ENCODE measurements at regions not wholly inside any gene's neighbourhood (a gene's known extent, or its start where the extent isn't known, plus 50 kb on each side); places are given as distances from the start of the nearest gene placed in this dataset.

DNA sequence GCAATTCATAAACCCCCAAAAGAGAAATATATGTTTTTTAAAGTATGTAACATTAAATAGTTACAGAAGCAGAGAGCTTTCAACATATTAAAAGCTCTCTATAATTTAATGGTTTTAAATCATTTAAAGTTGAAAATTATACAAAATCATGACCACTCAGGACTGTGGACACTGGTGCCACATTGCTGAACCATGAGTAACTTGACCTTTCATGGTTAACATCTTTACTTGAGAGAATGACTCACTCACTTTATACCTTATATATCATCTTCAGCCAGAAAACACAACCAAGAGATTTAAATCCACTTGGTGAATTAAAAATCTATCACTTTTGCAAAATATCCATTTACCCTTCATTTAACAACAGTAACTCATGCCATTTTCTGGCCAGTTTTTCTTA is 584.3 kb upstream of the SMIM31 start:
- H3K27me3 Mint-ChIP-seq (ENCODE audit: low read depth): no peaks in the 10 kb centered on the region
- no peak overlapping the region for H3K27ac Mint-ChIP-seq
- no peaks in the 10 kb centered on the region for H3K9me3 Mint-ChIP-seq
- no peaks in the 10 kb centered on the region for H3K36me3 Mint-ChIP-seq (ENCODE audit: low read depth)
- H3K4me1 Mint-ChIP-seq (ENCODE audit: low read depth): no peaks in the 10 kb centered on the region
- H3K4me3 Mint-ChIP-seq: no peak overlapping the region

DNA sequence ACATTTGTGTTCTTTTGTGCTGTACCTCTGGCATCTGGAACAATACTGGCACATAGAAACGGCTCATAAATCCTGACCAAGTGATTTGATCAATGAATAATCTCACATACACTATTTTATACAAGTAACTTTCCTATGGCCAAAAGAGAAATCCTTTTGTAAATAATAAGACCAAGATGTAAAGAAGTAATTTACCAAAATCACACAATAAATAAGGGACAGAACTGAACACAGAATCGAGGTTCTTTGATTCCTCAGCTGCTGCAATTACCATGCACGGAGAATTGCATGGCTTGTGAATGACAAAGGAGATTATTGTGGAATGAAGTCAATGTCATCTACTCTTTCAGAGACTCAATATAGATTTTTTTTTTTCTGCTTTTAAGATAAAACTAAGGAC is 576.8 kb upstream of the SMIM31 start:
- Mint-ChIP-seq H3K36me3 (ENCODE audit: low read depth) (no peaks in the 10 kb centered on the region), H3K9me3 (no peaks in the 10 kb centered on the region), H3K27me3 (ENCODE audit: low read depth) (no peaks in the 10 kb centered on the region), H3K4me3 (no peak overlapping the region), H3K4me1 (ENCODE audit: low read depth) (no peaks in the 10 kb centered on the region), H3K27ac (no peak overlapping the region)

DNA sequence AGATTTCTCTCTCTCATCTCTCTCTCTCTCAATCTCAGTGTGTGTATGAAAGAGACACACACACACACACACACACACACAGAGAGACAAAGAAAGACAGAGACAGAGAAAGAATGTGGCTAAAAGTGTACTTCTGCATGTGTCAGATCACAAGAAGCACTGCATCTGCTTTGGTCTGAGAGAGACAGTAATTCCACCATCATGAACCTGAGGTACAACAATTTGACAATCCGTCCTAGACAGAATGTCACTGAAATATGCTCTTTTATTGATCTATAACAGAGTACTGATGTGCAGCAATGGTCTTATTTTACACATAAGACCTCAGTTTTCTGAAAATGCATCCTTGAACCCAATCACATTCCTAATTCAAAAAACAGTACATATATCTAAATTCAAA is 576.2 kb upstream of the SMIM31 start:
- Mint-ChIP-seq H3K27me3 (ENCODE audit: low read depth) (no peaks in the 10 kb centered on the region), H3K4me3 (no peak overlapping the region), H3K9me3 (no peaks in the 10 kb centered on the region), H3K4me1 (ENCODE audit: low read depth) (no peaks in the 10 kb centered on the region), H3K36me3 (ENCODE audit: low read depth) (no peaks in the 10 kb centered on the region), H3K27ac (no peak overlapping the region)

DNA sequence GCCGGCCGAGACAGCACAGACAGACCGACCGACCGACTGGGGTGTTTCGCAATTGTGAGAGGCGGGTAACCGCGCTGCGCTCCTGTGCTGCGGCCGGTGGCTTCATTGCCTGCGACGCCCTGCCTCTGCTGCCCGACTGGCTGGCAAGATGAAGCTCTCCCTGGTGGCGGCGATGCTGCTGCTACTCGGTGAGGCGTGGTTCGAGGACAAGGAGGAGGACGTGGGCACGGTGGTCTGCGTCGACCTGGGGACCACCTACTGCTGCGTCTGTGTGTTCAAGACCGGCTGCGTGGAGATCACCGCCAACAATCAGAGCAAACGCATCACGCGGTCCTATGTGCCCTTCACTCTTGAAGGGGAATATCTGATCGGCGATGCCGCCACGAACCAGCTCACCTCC is 565.7 kb upstream of the SMIM31 start:
- Mint-ChIP-seq H3K27me3 (ENCODE audit: low read depth) (no peaks in the 10 kb centered on the region), H3K27ac (no peak overlapping the region), H3K36me3 (ENCODE audit: low read depth) (no peaks in the 10 kb centered on the region), H3K4me1 (ENCODE audit: low read depth) (no peaks in the 10 kb centered on the region), H3K4me3 (no peak overlapping the region), H3K9me3 (no peaks in the 10 kb centered on the region)

- H3K9me3 Mint-ChIP-seq: no peaks in the 10 kb centered on the region
- H3K27ac Mint-ChIP-seq: no peak overlapping the region
- H3K27me3 Mint-ChIP-seq (ENCODE audit: low read depth): no peaks in the 10 kb centered on the region
- no peak overlapping the region for H3K4me3 Mint-ChIP-seq
- H3K36me3 Mint-ChIP-seq (ENCODE audit: low read depth): no peaks in the 10 kb centered on the region
- no peaks in the 10 kb centered on the region for H3K4me1 Mint-ChIP-seq (ENCODE audit: low read depth)
Observed at GRCh38 chr4:164192844-164193243, 561.1 kb upstream of the SMIM31 start.

DNA sequence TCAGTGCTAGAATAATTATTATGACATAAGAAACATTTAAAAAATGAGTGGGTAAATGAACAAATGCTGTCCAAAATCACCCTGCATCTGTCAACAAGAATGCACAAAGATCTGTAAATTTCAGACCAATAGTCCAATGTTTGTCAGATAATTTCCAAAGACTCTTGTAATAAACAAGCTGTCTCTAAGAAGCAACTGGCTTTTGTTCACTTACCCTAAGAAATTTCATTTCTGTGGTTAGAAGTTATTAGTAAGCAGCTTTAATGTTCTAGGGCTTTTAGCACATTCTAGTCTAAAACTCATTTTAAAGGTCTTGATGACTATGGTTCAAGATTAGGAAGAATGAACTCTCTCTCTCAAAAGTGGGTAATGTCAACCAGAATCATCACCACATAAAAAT is 560.3 kb upstream of the SMIM31 start:
- Mint-ChIP-seq H3K4me3 (no peak overlapping the region), H3K27ac (no peak overlapping the region), H3K4me1 (ENCODE audit: low read depth) (no peaks in the 10 kb centered on the region), H3K36me3 (ENCODE audit: low read depth) (no peaks in the 10 kb centered on the region), H3K27me3 (ENCODE audit: low read depth) (no peaks in the 10 kb centered on the region), H3K9me3 (no peaks in the 10 kb centered on the region)

GRCh38 chr4:164197556-164197955 is 556.4 kb upstream of the SMIM31 start:
- no peaks in the 10 kb centered on the region for H3K9me3 Mint-ChIP-seq
- no peak overlapping the region for H3K4me3 Mint-ChIP-seq
- no peaks in the 10 kb centered on the region for H3K4me1 Mint-ChIP-seq (ENCODE audit: low read depth)
- no peaks in the 10 kb centered on the region for H3K27me3 Mint-ChIP-seq (ENCODE audit: low read depth)
- no peak overlapping the region for H3K27ac Mint-ChIP-seq
- no peaks in the 10 kb centered on the region for H3K36me3 Mint-ChIP-seq (ENCODE audit: low read depth)

GRCh38 chr4:164203476-164203875 is 550.5 kb upstream of the SMIM31 start:
- no peaks in the 10 kb centered on the region for H3K4me1 Mint-ChIP-seq (ENCODE audit: low read depth)

DNA sequence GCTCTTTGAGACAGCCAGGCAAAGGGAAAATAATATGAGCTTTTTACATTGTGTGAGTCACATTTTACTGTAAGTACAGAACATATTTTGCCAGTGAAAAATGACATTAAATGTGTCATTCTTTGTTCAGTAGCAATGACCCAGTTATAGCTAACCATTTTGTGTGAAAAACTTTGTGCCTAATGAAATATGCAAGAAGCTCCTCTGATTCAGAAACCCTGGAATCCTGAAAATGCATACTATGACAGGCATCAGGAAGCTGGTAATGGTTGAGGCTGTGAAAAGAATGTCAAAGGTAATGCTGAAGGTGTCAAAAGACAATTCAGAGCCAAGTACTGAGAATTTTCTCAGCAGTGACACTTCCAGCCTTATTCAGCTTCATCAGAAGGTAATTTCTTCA is 549.5 kb upstream of the SMIM31 start:
- no peaks in the 10 kb centered on the region for H3K9me3 Mint-ChIP-seq
- H3K27me3 Mint-ChIP-seq (ENCODE audit: low read depth): no peaks in the 10 kb centered on the region
- H3K27ac Mint-ChIP-seq: no peak overlapping the region
- no peaks in the 10 kb centered on the region for H3K36me3 Mint-ChIP-seq (ENCODE audit: low read depth)
- H3K4me3 Mint-ChIP-seq: no peak overlapping the region
- H3K4me1 Mint-ChIP-seq (ENCODE audit: low read depth): no peaks in the 10 kb centered on the region

More at GRCh38 chr4:164203476-164203875, 550.5 kb upstream of the SMIM31 start:
- no peaks in the 10 kb centered on the region for H3K27me3 Mint-ChIP-seq (ENCODE audit: low read depth)
- H3K27ac Mint-ChIP-seq: no peak overlapping the region
- no peak overlapping the region for H3K4me3 Mint-ChIP-seq
- no peaks in the 10 kb centered on the region for H3K9me3 Mint-ChIP-seq
- H3K36me3 Mint-ChIP-seq (ENCODE audit: low read depth): no peaks in the 10 kb centered on the region

DNA sequence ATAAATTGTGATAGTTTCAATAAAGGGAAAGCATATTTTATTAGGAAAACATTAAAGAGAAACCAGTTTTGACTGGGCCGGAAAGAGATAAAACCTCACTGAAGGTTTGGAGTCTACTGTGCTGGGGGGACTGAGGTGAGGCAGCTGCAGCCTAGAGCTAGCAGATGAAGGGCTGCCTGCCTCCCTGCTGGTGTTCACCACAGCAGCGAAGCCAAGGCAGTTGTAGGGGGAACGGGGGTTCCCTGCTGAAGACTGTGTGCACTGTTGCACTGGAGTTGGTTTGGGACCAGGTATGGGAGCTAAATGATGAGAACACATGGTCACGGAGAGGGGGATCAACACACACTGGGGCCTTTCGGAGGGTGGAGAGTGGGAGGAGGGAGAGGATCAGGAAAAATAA is 546.5 kb upstream of the SMIM31 start:
- Mint-ChIP-seq H3K27ac (no peak overlapping the region), H3K4me1 (ENCODE audit: low read depth) (no peaks in the 10 kb centered on the region), H3K4me3 (no peak overlapping the region), H3K9me3 (no peaks in the 10 kb centered on the region), H3K36me3 (ENCODE audit: low read depth) (no peaks in the 10 kb centered on the region), H3K27me3 (ENCODE audit: low read depth) (no peaks in the 10 kb centered on the region)

DNA sequence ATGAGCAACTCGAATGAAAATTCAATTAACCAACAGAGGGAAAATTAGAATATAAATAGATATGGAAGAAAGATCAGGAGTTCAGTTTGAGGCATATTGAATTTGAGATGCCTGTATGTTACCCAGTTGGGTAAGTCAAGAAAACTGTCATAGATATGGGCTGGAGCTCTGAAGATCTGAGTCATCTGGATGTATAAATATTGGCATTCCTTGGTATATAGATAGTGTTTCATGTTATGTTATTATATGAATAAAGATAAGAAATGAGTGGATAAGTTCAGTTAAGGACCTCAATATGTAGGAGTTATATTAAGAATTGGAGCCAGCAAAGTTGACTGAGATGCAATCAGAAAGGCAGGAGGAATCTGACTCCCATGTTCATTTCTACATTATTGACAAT is 543.6 kb upstream of the SMIM31 start:
- no peaks in the 10 kb centered on the region for H3K36me3 Mint-ChIP-seq (ENCODE audit: low read depth)
- H3K27me3 Mint-ChIP-seq (ENCODE audit: low read depth): no peaks in the 10 kb centered on the region
- H3K4me1 Mint-ChIP-seq (ENCODE audit: low read depth): no peaks in the 10 kb centered on the region
- H3K27ac Mint-ChIP-seq: no peak overlapping the region
- H3K4me3 Mint-ChIP-seq: no peak overlapping the region
- H3K9me3 Mint-ChIP-seq: no peaks in the 10 kb centered on the region

DNA sequence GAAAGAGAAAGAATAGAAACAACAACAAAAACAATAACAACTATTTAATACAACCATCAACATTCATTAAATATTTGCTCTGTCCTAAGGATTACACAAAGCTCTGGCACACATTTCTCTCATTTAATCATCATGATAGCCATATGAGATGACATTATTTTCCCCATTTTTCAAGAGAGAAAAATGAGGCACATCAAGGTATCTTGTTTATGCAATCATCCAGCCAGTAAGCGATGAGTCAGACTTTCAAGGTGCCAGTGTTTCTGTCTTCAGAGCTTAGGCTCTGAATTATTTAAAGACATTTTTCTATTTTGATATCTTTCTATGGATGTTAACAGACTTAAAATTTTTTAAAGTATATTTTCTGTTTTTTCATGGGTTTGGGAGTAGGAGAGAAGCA is 541.8 kb upstream of the SMIM31 start:
- H3K27me3 Mint-ChIP-seq (ENCODE audit: low read depth): no peaks in the 10 kb centered on the region
- H3K9me3 Mint-ChIP-seq: no peaks in the 10 kb centered on the region
- no peak overlapping the region for H3K27ac Mint-ChIP-seq
- H3K36me3 Mint-ChIP-seq (ENCODE audit: low read depth): no peaks in the 10 kb centered on the region
- no peak overlapping the region for H3K4me3 Mint-ChIP-seq
- H3K4me1 Mint-ChIP-seq (ENCODE audit: low read depth): no peaks in the 10 kb centered on the region

DNA sequence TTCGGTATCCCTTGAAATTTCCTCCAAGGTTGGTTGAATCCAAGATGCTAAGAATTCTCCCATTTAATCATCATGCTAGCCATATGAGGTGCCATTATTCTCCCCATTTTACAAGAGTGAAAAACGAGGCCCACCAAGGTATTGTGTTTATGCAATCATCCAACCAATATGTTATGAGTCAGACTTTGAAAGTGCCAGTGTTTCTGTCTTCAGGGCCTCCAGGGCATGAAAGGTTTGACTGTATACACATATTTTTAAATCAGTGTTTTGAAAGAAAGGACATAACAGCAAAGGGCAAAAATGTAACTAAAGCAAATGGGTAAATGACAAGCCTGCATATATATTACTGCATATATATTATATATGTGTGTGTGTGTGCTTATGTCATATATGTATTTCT is 541.2 kb upstream of the SMIM31 start:
- H3K27me3 Mint-ChIP-seq (ENCODE audit: low read depth): no peaks in the 10 kb centered on the region
- H3K4me1 Mint-ChIP-seq (ENCODE audit: low read depth): no peaks in the 10 kb centered on the region
- H3K27ac Mint-ChIP-seq: no peak overlapping the region
- no peaks in the 10 kb centered on the region for H3K36me3 Mint-ChIP-seq (ENCODE audit: low read depth)
- no peaks in the 10 kb centered on the region for H3K9me3 Mint-ChIP-seq
- no peak overlapping the region for H3K4me3 Mint-ChIP-seq

DNA sequence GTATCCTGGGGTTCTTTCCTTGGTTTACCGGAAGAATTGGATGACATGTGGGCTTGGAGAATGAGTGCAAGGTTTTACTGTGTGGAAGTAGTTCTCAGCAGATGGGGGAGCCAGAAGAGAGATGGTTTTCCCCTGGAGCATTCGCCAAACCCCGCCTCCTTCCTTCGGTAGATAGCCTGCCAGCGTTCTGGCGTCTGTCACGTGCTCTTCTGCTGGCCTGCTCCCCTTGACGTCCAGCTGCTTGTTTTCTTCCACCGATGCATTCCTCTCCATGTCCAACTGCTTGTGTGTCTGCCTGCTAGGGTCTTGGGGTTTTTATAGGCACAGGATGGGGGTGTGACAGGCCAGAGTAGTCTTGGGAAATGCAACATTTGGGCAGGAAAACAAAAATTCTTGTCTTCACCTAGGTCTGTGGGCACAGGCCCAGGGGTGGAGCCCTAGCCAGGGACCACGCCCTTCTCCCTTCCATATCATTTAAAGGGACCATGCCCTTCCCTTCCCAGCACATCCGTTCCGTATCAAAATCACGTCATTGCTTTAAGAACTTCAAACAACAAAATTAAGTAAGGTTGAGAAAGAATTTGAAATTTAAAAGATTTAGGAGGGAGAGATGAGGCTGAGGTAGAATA is 538.7 kb upstream of the SMIM31 start:
- Mint-ChIP-seq H3K27me3 (ENCODE audit: low read depth) (no peaks in the 10 kb centered on the region), H3K27ac (no peak overlapping the region), H3K4me1 (ENCODE audit: low read depth) (no peaks in the 10 kb centered on the region), H3K4me3 (no peak overlapping the region), H3K36me3 (ENCODE audit: low read depth) (no peaks in the 10 kb centered on the region), H3K9me3 (peaks cover 4% of the 10 kb centered on the region)

GRCh38 chr4:164221631-164222030 is 532.3 kb upstream of the SMIM31 start:
- H3K36me3 Mint-ChIP-seq (ENCODE audit: low read depth): no peaks in the 10 kb centered on the region
- no peaks in the 10 kb centered on the region for H3K4me1 Mint-ChIP-seq (ENCODE audit: low read depth)
- H3K27ac Mint-ChIP-seq: no peak overlapping the region
- no peaks in the 10 kb centered on the region for H3K27me3 Mint-ChIP-seq (ENCODE audit: low read depth)
- H3K9me3 Mint-ChIP-seq: peaks cover 4% of the 10 kb centered on the region
- H3K4me3 Mint-ChIP-seq: no peak overlapping the region

GRCh38 chr4:164224871-164225270 is 529.1 kb upstream of the SMIM31 start:
- Mint-ChIP-seq H3K27me3 (ENCODE audit: low read depth) (no peaks in the 10 kb centered on the region), H3K4me3 (no peak overlapping the region), H3K27ac (no peak overlapping the region), H3K4me1 (ENCODE audit: low read depth) (no peaks in the 10 kb centered on the region), H3K36me3 (ENCODE audit: low read depth) (no peaks in the 10 kb centered on the region), H3K9me3 (no peaks in the 10 kb centered on the region)
